Central memory CD8-positive, alpha-beta T cell (primary cell): ENCODE measurements at regions not wholly inside any gene's neighbourhood (a gene's known extent, or its start where the extent isn't known, plus 50 kb on each side); places are given as distances from the start of the nearest gene placed in this dataset.

ENCODE experiments used
- ATAC-seq: fragments of 150-1000 bp; cut with Tn5 transposase; replicated peaks from 2 replicates; pipeline ENCODE4 v1.10.0; 2022; ENCODE audit warnings: mild to moderate bottlenecking, moderate FRiP score, moderate number of reproducible peaks; ENCODE audit not compliant: poor library complexity, severe bottlenecking; ENCODE audit errors: extremely low read depth
- DNase-seq, 2 donors: peaks; one replicate each; pipeline ENCODE4 v3.0.0; 2021; ENCODE audit warnings: low spot score in 2 of 2
- H3K27ac Mint-ChIP-seq: one replicate; pipeline ENCODE4 v1.8.0; 2022; ENCODE audit warnings: low read depth, mild to moderate bottlenecking, moderate library complexity, mixed read lengths
- H3K27me3 Mint-ChIP-seq: one replicate; pipeline ENCODE4 v1.8.0; 2022; ENCODE audit warnings: mixed read lengths
- H3K36me3 Mint-ChIP-seq: one replicate; pipeline ENCODE4 v1.8.0; 2022; ENCODE audit warnings: mild to moderate bottlenecking, moderate library complexity, mixed read lengths; ENCODE audit not compliant: insufficient read depth
- H3K4me1 Mint-ChIP-seq: one replicate; pipeline ENCODE4 v1.8.0; 2022; ENCODE audit warnings: mixed read lengths
- H3K4me3 Mint-ChIP-seq: one replicate; pipeline ENCODE4 v1.8.0; 2022; ENCODE audit warnings: mild to moderate bottlenecking, moderate library complexity, mixed read lengths
- H3K9me3 Mint-ChIP-seq: one replicate; pipeline ENCODE4 v1.8.0; 2022; ENCODE audit warnings: mixed read lengths

DNA sequence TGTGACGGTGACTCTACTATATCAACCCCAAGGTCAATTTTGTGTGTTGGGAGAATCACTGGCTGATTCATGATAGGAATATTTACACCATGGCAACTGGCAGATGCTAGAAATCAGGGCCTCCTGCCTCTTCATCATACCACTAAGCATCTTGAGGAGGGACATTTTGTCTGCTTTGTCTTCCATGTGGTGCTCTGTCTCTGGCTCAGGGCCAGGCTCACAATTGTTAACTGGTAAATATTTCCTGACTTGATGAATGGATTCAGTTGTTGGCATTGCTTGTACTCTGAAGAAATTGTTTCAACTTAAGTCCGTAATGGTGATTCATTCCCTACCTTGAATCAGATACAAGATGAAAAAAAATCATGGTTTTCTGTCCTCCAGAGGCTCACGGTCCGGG lies 292.7 kb downstream of the HAPSTR1 start:
- Mint-ChIP-seq H3K4me1 (no peaks in the 10 kb centered on the region), H3K9me3 (peaks cover 15% of the 10 kb centered on the region), H3K36me3 (peaks cover 4% of the 10 kb centered on the region), H3K27me3 (no peaks in the 10 kb centered on the region), H3K27ac (no peak overlapping the region), H3K4me3 (no peak overlapping the region)
- no peak for ATAC-seq
- no peak for DNase-seq

DNA sequence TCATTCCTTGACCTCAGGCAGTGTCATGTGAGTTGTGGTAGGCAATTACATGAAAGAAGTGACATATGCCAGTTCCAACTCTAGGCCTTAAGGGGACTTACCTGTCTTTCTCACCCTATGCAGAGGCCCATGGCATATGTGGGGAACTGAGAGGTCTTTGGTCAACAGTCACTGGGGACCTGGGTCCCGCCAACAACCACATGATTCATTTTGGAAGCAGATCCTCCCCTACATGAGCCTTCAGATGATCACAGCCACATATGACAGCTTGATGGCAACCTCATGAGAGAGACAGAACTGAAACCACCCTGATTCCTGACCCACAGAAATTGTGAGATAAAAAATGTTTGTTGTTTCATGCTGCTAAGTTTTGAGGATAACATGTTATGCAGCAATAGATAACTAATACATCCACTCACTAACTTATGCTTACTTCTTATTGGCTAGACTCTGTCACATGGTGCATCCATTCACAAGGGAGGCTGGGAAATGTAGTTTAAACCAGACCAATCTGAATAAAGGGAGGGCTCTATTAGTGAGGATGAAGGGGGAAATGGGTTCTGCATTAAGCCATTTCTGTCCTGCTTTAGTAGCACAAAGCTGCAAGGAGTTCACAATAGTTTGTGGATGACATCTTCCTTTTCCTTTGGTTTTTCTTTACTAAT lies 298.2 kb downstream of the HAPSTR1 start:
- Mint-ChIP-seq H3K27me3 (no peaks in the 10 kb centered on the region), H3K27ac (no peak overlapping the region), H3K36me3 (peaks cover 2% of the 10 kb centered on the region), H3K4me1 (no peaks in the 10 kb centered on the region), H3K9me3 (peaks cover 17% of the 10 kb centered on the region), H3K4me3 (no peak overlapping the region)
- DNase-seq = no peak
- no peak for ATAC-seq

DNA sequence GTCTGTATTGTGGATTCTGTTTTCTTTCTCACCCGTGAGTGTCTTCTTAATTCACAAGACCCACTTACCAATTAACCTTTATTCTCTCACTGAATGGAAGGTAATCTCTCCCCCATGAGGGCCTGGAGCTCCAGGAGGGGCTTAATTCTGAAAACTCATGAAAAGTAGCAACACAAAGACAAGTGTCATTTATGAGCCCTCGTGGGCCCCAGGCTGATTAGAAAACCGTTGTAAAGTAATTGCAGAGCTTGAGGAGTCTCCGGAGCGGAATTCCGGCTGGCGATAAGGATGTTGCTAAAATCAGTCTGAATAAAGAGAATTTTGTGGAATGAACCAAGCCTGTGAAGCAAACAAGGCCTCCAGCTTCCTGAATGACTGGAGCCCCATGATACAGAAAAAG lies 301.5 kb downstream of the HAPSTR1 start:
- Mint-ChIP-seq H3K27me3 (no peaks in the 10 kb centered on the region), H3K27ac (no peak overlapping the region), H3K9me3 (peaks cover 15% of the 10 kb centered on the region), H3K36me3 (no peaks in the 10 kb centered on the region), H3K4me3 (no peak overlapping the region), H3K4me1 (no peaks in the 10 kb centered on the region)
- no peak for ATAC-seq
- DNase-seq = no peak

DNA sequence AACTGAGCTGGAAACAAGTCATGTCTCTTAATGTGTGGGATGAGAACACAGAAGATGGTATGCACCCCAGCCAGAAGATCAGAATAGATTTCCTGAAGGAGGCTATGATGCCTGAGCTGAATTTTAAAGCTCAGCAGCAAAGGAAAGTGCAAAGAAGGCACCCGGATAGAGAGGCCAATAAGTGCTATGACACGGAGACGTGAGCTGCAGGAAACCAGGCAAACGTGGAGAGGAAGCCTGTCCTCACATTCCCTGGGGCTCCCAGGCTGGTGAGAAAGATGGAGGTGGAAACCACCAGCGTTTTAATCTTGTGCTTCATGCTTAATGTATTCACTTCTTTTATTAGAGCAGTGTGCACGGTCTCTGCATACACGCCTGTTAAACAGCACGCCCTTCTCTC lies 302.1 kb downstream of the HAPSTR1 start:
- Mint-ChIP-seq H3K9me3 (peaks cover 10% of the 10 kb centered on the region), H3K27ac (no peak overlapping the region), H3K36me3 (no peaks in the 10 kb centered on the region), H3K27me3 (no peaks in the 10 kb centered on the region), H3K4me3 (no peak overlapping the region), H3K4me1 (no peaks in the 10 kb centered on the region)
- DNase-seq (no peak), ATAC-seq (no peak)

DNA sequence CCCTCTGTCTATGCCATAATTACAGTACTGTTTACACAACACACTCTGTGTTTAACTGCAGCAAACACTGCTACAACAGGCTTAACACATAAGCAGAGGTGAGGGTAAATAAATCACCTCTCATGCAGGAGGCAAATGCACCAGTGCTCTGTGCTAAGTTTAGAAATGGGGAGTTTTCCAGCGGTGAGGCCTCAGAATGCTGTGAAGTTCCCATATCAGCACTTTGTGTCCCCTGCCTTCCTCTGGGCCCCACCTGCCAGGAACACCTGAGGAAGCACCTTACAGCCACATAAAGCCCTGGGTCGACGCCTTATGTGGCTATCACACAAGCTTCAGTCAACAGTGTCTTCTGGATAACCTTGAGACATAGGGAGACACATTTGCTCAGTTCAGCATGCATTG lies 304.5 kb downstream of the HAPSTR1 start:
- Mint-ChIP-seq H3K36me3 (no peaks in the 10 kb centered on the region), H3K4me3 (no peak overlapping the region), H3K9me3 (peaks cover 6% of the 10 kb centered on the region), H3K4me1 (no peaks in the 10 kb centered on the region), H3K27me3 (no peaks in the 10 kb centered on the region), H3K27ac (no peak overlapping the region)
- DNase-seq = no peak
- no peak for ATAC-seq

DNA sequence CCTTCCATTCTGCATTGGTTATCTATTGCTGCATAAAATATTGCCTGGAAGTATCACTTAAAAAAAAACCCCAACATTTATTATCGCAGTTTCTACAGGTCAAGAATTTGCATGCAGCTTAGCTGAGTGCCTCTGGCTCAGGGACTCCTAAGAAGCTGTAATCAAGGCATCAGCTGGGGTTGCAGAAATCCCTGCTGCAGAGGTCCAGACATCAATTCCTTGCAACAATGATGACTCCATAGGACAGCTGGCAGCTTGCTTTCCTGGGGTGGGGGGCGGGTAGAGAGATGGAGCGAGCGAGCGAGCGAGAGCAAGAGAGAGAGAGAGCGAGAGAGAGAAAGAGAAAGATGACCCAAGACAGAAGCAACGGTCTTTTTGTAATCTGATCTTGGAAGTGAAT lies 308.1 kb downstream of the HAPSTR1 start:
- H3K4me1 Mint-ChIP-seq = no peaks in the 10 kb centered on the region
- H3K9me3 Mint-ChIP-seq = no peaks in the 10 kb centered on the region
- no peak overlapping the region for H3K27ac Mint-ChIP-seq
- DNase-seq = no peak
- no peaks in the 10 kb centered on the region for H3K36me3 Mint-ChIP-seq
- no peak for ATAC-seq
- H3K4me3 Mint-ChIP-seq = no peak overlapping the region
- H3K27me3 Mint-ChIP-seq = no peaks in the 10 kb centered on the region

DNA sequence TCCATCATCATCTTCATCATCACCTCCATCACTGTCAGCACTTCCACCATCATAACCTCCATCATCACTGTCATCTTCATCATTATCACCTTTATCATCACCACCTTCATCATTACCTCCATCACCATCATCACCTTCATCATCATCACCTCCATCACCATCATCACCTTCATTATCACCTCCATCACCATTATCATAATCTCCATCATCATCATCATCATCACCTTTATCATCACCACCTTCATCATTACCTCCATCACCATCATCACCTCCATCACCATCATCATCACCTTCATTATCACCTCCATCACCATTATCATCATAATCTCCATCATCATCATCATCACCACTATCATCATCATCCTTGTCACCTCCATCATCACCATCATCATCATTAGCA lies 309.7 kb downstream of the HAPSTR1 start:
- H3K9me3 Mint-ChIP-seq = peaks cover 5% of the 10 kb centered on the region
- DNase-seq (no peak), ATAC-seq (no peak)
- H3K27ac Mint-ChIP-seq = no peak overlapping the region
- H3K4me1 Mint-ChIP-seq = no peaks in the 10 kb centered on the region
- no peaks in the 10 kb centered on the region for H3K36me3 Mint-ChIP-seq
- no peaks in the 10 kb centered on the region for H3K27me3 Mint-ChIP-seq
- H3K4me3 Mint-ChIP-seq = no peak overlapping the region

DNA sequence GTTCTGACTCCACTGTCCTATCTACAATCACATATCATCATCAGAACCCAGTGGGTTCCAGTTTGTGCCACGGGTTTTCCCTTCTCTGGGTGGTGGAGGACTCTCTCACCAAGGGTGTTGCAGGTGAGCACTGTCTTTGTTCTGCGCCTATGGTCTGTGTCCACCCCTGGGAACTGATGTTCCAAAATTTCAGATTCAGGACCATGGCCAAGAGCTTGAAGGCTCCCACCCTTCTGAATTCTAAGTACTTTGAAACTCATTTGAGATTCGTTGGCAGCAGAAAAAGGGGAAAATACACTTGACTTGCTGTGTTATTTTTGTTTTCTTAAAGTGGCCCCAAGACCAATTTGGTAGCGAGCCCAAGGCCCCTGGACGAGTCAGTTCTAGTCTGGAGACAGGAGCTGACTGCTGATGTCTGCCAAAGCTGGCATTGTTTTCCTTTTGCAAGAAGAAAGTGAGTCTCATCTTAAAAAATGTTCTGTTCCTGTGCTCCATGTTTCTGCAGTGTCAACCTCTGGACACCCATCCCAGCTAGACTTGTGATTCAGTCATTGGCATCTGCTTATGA lies 310.9 kb downstream of the HAPSTR1 start:
- no peaks in the 10 kb centered on the region for H3K36me3 Mint-ChIP-seq
- ATAC-seq (no peak), DNase-seq (no peak)
- H3K27me3 Mint-ChIP-seq = no peaks in the 10 kb centered on the region
- H3K27ac Mint-ChIP-seq = no peak overlapping the region
- H3K4me3 Mint-ChIP-seq = no peak overlapping the region
- H3K4me1 Mint-ChIP-seq = no peaks in the 10 kb centered on the region
- H3K9me3 Mint-ChIP-seq = peaks cover 5% of the 10 kb centered on the region

DNA sequence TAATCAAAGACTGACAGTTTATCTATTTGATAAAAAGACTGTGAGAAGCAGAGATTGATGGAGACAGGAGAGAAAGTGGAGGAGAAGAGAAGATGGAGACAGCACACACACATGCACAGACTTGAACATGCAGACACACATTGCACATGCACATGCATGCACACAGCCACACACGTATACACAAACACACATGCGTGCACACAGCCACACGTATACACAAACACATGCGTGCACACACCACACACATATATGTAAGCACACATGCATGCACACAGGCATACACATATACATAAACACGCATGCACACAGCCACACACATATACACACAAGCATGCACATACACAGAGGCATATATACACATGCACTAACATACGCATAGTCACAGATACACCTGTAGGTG lies 313.4 kb downstream of the HAPSTR1 start:
- Mint-ChIP-seq H3K27ac (no peak overlapping the region), H3K27me3 (no peaks in the 10 kb centered on the region)

DNA sequence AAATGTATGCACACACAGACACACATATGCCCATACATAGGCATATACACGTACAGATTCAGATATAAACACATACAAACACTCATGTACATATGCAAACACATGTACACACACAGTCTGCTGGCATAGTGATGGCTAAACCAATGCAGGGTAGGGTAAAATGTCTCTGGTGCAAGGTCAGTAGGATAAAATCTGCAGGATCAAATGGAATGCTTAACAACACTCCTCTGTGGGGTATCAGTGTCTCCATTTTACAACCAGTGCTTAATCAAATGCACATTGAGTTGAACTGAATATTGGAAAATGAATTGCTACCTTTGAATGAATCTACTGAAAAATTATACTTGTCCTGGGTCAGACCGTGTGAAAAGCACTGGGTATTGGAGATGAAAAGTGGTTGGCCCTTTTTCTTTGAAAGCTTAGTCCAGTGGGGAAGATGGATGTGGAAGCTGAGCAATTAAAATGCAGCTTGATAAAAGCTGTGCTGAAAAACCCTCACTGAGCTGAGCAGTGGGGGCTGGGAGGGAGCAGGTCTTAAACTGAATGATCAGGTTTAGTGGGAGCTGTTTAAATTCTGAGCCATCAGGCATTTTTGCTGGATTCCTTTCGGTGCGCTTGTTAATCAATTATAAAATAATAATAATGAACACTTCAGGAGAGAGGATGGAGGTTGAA lies 314.7 kb downstream of the HAPSTR1 start:
- Mint-ChIP-seq H3K27ac (no peak overlapping the region), H3K27me3 (no peaks in the 10 kb centered on the region), H3K4me3 (no peak overlapping the region), H3K9me3 (peaks cover 5% of the 10 kb centered on the region), H3K36me3 (no peaks in the 10 kb centered on the region), H3K4me1 (no peaks in the 10 kb centered on the region)
- no peak for DNase-seq
- no peak for ATAC-seq

More for the DNA sequence above, 313.4 kb downstream of the HAPSTR1 start:
- no peak for DNase-seq
- no peak overlapping the region for H3K4me3 Mint-ChIP-seq
- H3K36me3 Mint-ChIP-seq = no peaks in the 10 kb centered on the region
- peaks cover 5% of the 10 kb centered on the region for H3K9me3 Mint-ChIP-seq
- no peaks in the 10 kb centered on the region for H3K4me1 Mint-ChIP-seq
- ATAC-seq = no peak

DNA sequence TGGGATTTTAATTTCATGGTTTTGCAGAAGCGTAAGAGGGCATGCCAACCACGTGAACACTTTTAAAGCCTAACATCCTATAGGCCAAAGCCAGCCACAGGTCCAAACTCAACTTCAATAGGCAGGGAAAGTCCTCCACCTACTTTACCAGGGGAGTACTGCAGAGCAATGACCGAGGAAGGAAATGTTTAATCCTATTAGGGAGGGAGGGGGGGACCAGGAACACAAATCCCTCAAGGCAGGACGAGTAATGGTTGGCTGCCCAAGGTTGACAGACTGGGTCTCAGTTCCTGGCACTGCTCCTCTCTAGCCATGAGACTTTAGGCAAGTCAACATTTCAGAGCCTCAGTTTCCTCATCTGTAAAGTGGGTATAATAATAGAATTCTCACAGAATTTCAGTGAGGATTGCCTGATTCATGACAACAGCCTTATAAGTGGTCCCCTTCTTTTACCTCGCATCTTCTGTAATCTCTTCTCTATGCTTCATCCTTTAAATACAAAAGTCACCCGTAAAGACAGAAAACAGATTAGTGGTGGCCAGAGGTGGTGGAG lies 315.8 kb downstream of the HAPSTR1 start:
- no peaks in the 10 kb centered on the region for H3K27me3 Mint-ChIP-seq
- H3K27ac Mint-ChIP-seq = no peak overlapping the region
- DNase-seq = no peak
- ATAC-seq = no peak
- H3K4me3 Mint-ChIP-seq = no peak overlapping the region
- H3K4me1 Mint-ChIP-seq = no peaks in the 10 kb centered on the region
- H3K9me3 Mint-ChIP-seq = peaks cover 5% of the 10 kb centered on the region
- no peaks in the 10 kb centered on the region for H3K36me3 Mint-ChIP-seq

DNA sequence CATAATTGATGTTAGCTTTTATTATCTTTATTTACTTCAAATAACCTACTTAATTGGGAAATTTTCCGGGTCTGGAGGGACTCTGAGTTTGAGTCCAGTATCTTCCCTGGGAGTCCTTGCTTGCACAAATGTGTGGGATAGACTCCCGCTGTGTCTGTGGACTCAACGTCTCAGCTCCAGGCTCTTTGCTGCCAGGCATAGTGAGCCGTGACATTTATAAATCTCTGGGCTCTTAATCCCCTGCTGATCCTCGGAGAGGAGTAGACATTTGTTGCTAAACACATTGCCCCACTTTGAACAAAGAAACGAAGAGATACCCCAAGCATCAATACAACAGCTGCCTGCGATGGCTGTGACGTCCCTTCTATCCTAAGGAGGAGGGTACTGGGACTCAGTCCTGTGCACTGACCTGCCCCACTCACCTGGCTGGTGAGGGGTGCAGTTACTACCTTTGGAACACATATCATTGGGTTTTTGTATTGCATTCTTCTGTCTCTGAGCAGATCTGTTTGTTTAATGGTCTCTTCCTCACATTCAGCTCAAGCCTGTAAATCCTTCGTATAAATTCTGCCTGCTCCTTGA lies 316.9 kb downstream of the HAPSTR1 start:
- Mint-ChIP-seq H3K4me3 (no peak overlapping the region), H3K36me3 (no peaks in the 10 kb centered on the region), H3K27me3 (no peaks in the 10 kb centered on the region), H3K9me3 (peaks cover 5% of the 10 kb centered on the region), H3K4me1 (no peaks in the 10 kb centered on the region), H3K27ac (no peak overlapping the region)
- DNase-seq (no peak), ATAC-seq (no peak)
